B cell (primary cell): ENCODE measurements at regions not wholly inside any gene's neighbourhood (a gene's known extent, or its start where the extent isn't known, plus 50 kb on each side); places are given as distances from the start of the nearest gene placed in this dataset.

ENCODE experiments used
- ATAC-seq: fragments of 200-7000 bp; cut with Tn5 transposase; one replicate; pipeline ENCODE4 v1.10.0; 2021; ENCODE audit warnings: low read depth, mild to moderate bottlenecking, moderate number of reproducible peaks, moderate library complexity
- CTCF ChIA-PET: fragments of 350-600 bp; sonication (Branson Sonifier 250); formaldehyde crosslinking; loops from one replicate; lab custom pipeline; 2021; ENCODE audit warnings: antibody characterized with exemption, inconsistent platforms; lab: Charles Lee
- POLR2A ChIA-PET: fragments of 350-600 bp; sonication (Branson Sonifier 250); formaldehyde crosslinking; loops from one replicate; lab custom pipeline; 2021; ENCODE audit warnings: antibody characterized with exemption; lab: Charles Lee
- DNase-seq: peaks from one replicate; pipeline ENCODE4 v3.0.0; 2013
- H2AFZ ChIP-seq: 2 replicates; pipeline ENCODE4 v1.6.1; 2012; ENCODE audit warnings: mild to moderate bottlenecking, low read depth, low read length; ENCODE audit not compliant: insufficient read depth, poor library complexity, severe bottlenecking
- H3K27ac ChIP-seq, 2 donors: 1 replicate in 1 of 2; 2 replicates in 1 of 2; pipeline ENCODE4 v1.5.1; 2012 to 2013; ENCODE audit warnings: low read length in 2 of 2, mild to moderate bottlenecking in 2 of 2, moderate library complexity in 1 of 2
- H3K27me3 ChIP-seq, 4 experiments: fragments of 200-600 bp in 1 of 4; sonication (generic) in 1 of 4; replicated peaks in 1 of 4; 1 replicate in 2 of 4; 2 replicates in 2 of 4; pipeline versions ENCODE4 v1.6.1 to v1.7.0; 2013 to 2016; ENCODE audit warnings: low read length in 3 of 4, mild to moderate bottlenecking in 2 of 4, mixed read lengths in 1 of 4, moderate library complexity in 1 of 4; ENCODE audit not compliant: insufficient read depth in 4 of 4, control insufficient read depth in 3 of 4; ENCODE audit errors: control extremely low read depth in 1 of 4
- H3K36me3 ChIP-seq, 2 experiments: replicated peaks in 1 of 2; 1 replicate in 1 of 2; 2 replicates in 1 of 2; pipeline versions ENCODE4 v1.6.1 to v1.7.1; 2013; ENCODE audit warnings: low read length in 1 of 2; ENCODE audit not compliant: insufficient read depth in 2 of 2, control insufficient read depth in 1 of 2; ENCODE audit errors: control extremely low read depth in 1 of 2, extremely low read depth in 1 of 2
- H3K4me1 ChIP-seq, 2 donors: fragments of 200-600 bp in 1 of 2; sonication (generic) in 1 of 2; 1 replicate in 1 of 2; 2 replicates in 1 of 2; pipeline versions ENCODE4 v1.5.1 to v1.6.1; 2013 to 2017; ENCODE audit warnings: low read length in 2 of 2; ENCODE audit not compliant: control insufficient read depth in 2 of 2, insufficient read depth in 2 of 2
- H3K4me2 ChIP-seq: replicated peaks from 2 replicates; pipeline ENCODE3; 2012; ENCODE audit warnings: mild to moderate bottlenecking, low read depth, low read length; ENCODE audit not compliant: poor library complexity, severe bottlenecking
- H3K4me3 ChIP-seq, 5 experiments: fragments of 200-600 bp in 1 of 5; sonication (generic) in 1 of 5; 1 replicate in 3 of 5; 2 replicates in 2 of 5; pipeline versions ENCODE4 v1.5.1 to v1.7.0; 2011 to 2016; ENCODE audit warnings: low read length in 4 of 5, mild to moderate bottlenecking in 4 of 5, low read depth in 2 of 5, control low read depth in 1 of 5, moderate library complexity in 1 of 5; ENCODE audit not compliant: insufficient read depth in 1 of 5; ENCODE audit errors: control extremely low read depth in 1 of 5, extremely low read depth in 1 of 5
- H3K79me2 ChIP-seq: fragments of 200-600 bp; sonication (generic); one replicate; pipeline ENCODE4 v1.6.0; 2016; ENCODE audit warnings: low read length; ENCODE audit not compliant: control insufficient read depth, insufficient read depth
- H3K9ac ChIP-seq: fragments of 200-600 bp; sonication (generic); 2 replicates; pipeline ENCODE4 v1.6.1; 2017; ENCODE audit warnings: mild to moderate bottlenecking, low read length, moderate library complexity
- H3K9me3 ChIP-seq, 3 donors: one replicate each; pipeline versions ENCODE4 v1.6.1 to v1.7.1; 2013; ENCODE audit warnings: low read length in 2 of 3; ENCODE audit not compliant: control insufficient read depth in 2 of 3, insufficient read depth in 1 of 3; ENCODE audit errors: control extremely low read depth in 1 of 3
- H4K20me1 ChIP-seq: 2 replicates; pipeline ENCODE4 v1.6.0; 2012; ENCODE audit warnings: mild to moderate bottlenecking, low read length; ENCODE audit not compliant: insufficient read depth, control insufficient read depth, poor library complexity, severe bottlenecking
- H3K27ac Mint-ChIP-seq: one replicate; pipeline ENCODE4 v1.8.0; 2021; ENCODE audit warnings: mixed read lengths
- H3K27me3 Mint-ChIP-seq: one replicate; pipeline ENCODE4 v1.8.0; 2021; ENCODE audit warnings: mixed read lengths
- H3K4me1 Mint-ChIP-seq: one replicate; pipeline ENCODE4 v1.8.0; 2021; ENCODE audit warnings: mixed read lengths
- H3K4me3 Mint-ChIP-seq: one replicate; pipeline ENCODE4 v1.8.0; 2021; ENCODE audit warnings: mixed read lengths
- H3K9me3 Mint-ChIP-seq: one replicate; pipeline ENCODE4 v1.8.0; 2022; ENCODE audit warnings: mixed read lengths; ENCODE audit not compliant: insufficient read depth
- CTCF ChIP-seq: fragments of 200-600 bp; IDR thresholded peaks from one replicate; pipeline ENCODE4 v1.8.0; 2022; ENCODE audit warnings: antibody characterized with exemption, mild to moderate bottlenecking
- EZH2 ChIP-seq: IDR thresholded peaks from 2 replicates; pipeline ENCODE4 v1.6.1; 2012; ENCODE audit warnings: borderline replicate concordance, low read depth, mild to moderate bottlenecking, moderate library complexity, low read length; ENCODE audit not compliant: insufficient read depth, poor library complexity, severe bottlenecking
- WGBS: methylation state at CpG from one replicate; pipeline ENCODE4 v1.1.5; 2013; ENCODE audit warnings: missing lambda C conversion rate; ENCODE audit not compliant: insufficient coverage; 5-methylcytosine and 5-hydroxymethylcytosine counted together
- intact Hi-C: fragments of 100-400 bp; cut with micrococcal nuclease; formaldehyde crosslinking; loops from one replicate; pipeline ENCODE4 v1.10.0; 2022

- no peaks in the 10 kb centered on the region for H3K9me3 ChIP-seq
Observed at GRCh38 chr4:66489783-66490452, 819.6 kb upstream of the EPHA5 start.

GRCh38 chr4:66489370-66489769 is 819.1 kb upstream of the EPHA5 start:
- Mint-ChIP-seq H3K27me3 (no peaks in the 10 kb centered on the region), H3K4me1 (no peaks in the 10 kb centered on the region), H3K27ac (no peak overlapping the region), H3K4me3 (no peak overlapping the region), H3K9me3 (no peaks in the 10 kb centered on the region)
- Histone ChIP-seq H3K27me3 (no peaks in the 10 kb centered on the region), H3K9me3 (no peaks in the 10 kb centered on the region), H3K36me3 (no peaks in the 10 kb centered on the region), H3K4me3 (no peak overlapping the region), H3K4me2 (no peak overlapping the region), H3K27ac (no peak overlapping the region), H3K9ac (no peak overlapping the region), H3K4me1 (no peaks in the 10 kb centered on the region), H4K20me1 (no peaks in the 10 kb centered on the region), H3K79me2 (no peaks in the 10 kb centered on the region), H2AFZ (no peak overlapping the region)
- POLR2A ChIA-PET, result no interaction called here
- ATAC-seq (no peak), DNase-seq (no peak)
- CTCF ChIA-PET, result no interaction called here
- intact Hi-C loops, result no loop called here
- TF ChIP-seq EZH2, result no peak
- TF ChIP-seq CTCF, result no peak

More at GRCh38 chr4:66489783-66490452, 819.6 kb upstream of the EPHA5 start:
- Histone ChIP-seq H3K9ac (no peak overlapping the region), H3K27me3 (no peaks in the 10 kb centered on the region), H3K4me2 (no peak overlapping the region), H3K4me1 (no peaks in the 10 kb centered on the region), H3K4me3 (no peak overlapping the region), H3K79me2 (no peaks in the 10 kb centered on the region), H3K27ac (no peak overlapping the region), H2AFZ (no peak overlapping the region), H4K20me1 (no peaks in the 10 kb centered on the region), H3K36me3 (no peaks in the 10 kb centered on the region)
- no peak for TF ChIP-seq CTCF
- TF ChIP-seq EZH2, result no peak
- WGBS, result 33% methylated on average over 3 of the region's 5 CpGs
- no peak overlapping the region for H3K27ac Mint-ChIP-seq
- H3K4me3 Mint-ChIP-seq, result no peak overlapping the region
- no peaks in the 10 kb centered on the region for H3K27me3 Mint-ChIP-seq
- ChIA-PET CTCF (no interaction called here), POLR2A (no interaction called here)
- DNase-seq (no peak), ATAC-seq (no peak)
- no peaks in the 10 kb centered on the region for H3K4me1 Mint-ChIP-seq
- no peaks in the 10 kb centered on the region for H3K9me3 Mint-ChIP-seq
- intact Hi-C loops, result no loop called here
